NOMO-1 treated with dmso at 0.1 percent for 144 hours (cell line): ENCODE measurements at regions not wholly inside any gene's neighbourhood (a gene's known extent, or its start where the extent isn't known, plus 50 kb on each side); places are given as distances from the start of the nearest gene placed in this dataset.
"Not testable (repeated sequence)": the region's sequence is repeated elsewhere in the genome, so short reads cannot be mapped to it uniquely, and the experiment has no call there.

Experiments used
- DNase-seq: peaks from one replicate; lab custom pipeline; 2025; ENCODE audit not compliant: unreplicated experiment; lab: John Stamatoyannopoulos, UW

- DNase-seq = no peak
These were observed 250.1 kb upstream of the CDH5 start for GRCh38 chr16:66116163-66117002.

GRCh38 chr16:66115373-66115772, 251.1 kb upstream of the CDH5 start:
- DNase-seq = no peak

DNA sequence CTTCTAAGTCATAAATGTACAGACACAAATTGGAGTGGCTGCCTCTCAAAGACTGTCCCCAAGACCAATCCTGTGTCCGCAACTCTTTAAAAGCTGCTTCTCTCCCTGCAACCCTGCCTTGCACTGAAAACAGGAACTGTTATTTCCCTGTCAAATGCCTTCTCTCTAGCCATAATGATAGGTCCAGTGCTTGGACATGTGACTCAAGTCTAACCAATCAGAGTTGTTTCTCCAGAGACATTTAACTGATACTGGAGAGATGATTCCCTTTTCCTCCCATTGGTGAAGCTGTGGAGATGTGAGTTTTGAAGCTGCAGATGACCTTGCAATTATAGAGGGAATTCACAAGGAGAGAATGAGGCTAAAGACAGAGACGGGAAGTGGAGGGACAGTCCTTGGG, 253.3 kb upstream of the CDH5 start:
- no peak for DNase-seq

DNA sequence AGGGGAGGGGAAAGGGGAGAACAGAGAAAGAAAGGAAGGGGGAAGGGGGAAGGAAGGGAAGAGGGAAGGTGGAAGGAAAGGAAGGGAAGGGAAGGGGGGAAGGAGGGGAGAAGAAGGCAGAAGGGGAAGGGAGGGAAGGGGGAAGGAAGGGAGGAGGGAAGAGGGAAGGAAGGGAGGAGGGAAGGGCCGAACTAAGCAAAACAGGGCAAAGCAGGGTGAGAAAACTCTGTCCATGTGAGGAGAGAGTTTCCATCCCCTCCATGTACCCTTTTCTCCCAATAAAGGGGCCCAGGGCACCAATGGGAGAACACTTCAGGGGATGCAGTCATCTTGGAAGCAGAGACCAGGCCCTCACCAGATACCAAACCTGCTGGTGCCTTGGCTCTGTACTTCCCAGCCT, 256.8 kb upstream of the CDH5 start:
- no peak for DNase-seq

GRCh38 chr16:66107661-66108060, 258.8 kb upstream of the CDH5 start:
- no peak for DNase-seq

- no peak for DNase-seq
These were observed 263.3 kb upstream of the CDH5 start for GRCh38 chr16:66103211-66103610.

DNA sequence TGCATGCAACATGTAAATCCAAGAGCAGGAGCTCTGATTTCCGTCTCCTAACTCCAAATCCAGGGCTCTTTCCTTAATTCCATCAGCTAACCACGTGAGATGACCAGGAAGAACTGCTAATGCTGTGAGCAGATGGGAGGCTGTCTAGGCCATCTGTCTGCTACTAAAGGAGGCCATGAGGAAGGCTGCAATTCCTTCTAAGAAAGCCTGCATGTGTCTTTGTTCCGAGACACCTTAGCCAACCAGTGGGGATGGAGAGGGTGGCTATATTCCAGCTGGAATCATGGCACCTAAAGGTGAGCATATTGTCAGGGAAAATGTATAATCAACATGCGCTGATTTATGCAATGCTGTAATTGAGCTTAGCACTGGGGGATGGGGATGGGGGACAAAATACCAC, 267.2 kb upstream of the CDH5 start:
- DNase-seq = no peak

GRCh38 chr16:66097751-66098150, 268.7 kb upstream of the CDH5 start:
- no peak for DNase-seq

GRCh38 chr16:66095676-66096075, 270.8 kb upstream of the CDH5 start:
- no peak for DNase-seq

- no peak for DNase-seq
These were observed 273.3 kb upstream of the CDH5 start for GRCh38 chr16:66093191-66093590.

DNA sequence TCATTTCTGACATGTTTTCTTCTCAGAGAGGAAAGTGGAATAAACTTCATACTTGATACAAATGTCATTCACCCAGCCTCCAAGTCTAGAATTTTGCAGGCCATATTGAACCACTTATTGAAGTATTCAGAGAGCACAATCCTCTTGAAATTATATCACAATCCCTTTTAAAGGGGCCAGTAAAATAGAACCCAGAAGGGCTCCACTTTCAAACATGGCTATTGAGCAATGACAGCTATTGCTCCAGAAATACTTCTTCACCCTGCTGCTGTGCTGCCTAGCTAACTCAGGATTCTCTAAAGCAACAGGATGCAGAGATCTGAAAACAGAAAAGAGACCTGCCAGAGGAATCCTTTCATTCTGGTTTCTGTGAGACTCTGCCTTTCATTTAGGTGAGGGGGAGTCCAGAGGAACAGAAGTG, 275.0 kb upstream of the CDH5 start:
- DNase-seq = no peak

GRCh38 chr16:66088681-66089080, 277.8 kb upstream of the CDH5 start:
- DNase-seq = no peak

DNA sequence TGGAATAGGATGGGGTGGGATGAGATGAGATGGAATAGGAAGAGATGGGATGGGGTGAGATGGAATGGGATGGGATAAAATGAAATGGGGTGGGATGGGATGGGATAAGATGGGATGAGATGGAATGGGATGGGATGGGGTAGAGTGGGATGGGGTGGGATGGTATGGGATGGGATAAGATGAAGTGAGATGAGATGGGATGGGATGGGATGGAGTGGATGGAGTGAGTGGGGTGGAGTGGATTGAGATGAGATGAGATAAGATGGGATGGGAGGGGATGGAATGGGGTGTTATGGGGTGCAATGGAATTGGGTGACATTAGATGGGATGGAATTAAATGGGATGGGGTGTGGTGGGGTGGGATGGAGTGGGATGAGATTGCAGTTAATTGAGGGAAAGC, 279.2 kb upstream of the CDH5 start:
- no peak for DNase-seq

DNA sequence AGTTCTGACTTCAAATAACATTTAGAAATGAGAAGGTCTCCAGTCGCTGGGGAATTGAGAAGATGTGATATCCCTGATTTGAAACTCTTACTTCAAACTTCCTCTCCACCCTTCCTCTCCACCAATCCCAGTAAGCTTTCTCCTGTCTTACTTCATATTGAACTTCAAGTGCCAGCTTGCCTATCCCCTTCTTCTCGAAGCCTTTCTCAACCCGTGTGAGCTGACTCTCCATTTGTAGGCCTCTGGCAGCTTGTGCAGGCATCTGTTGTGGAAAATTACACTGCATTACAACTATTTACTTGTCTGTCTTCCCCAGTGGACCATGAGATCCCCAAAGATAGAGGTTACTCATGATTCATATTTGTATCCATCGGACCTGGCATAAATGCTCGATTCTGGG, 280.8 kb upstream of the CDH5 start:
- DNase-seq = no peak

- DNase-seq = not testable (repeated sequence)
These were observed 281.8 kb upstream of the CDH5 start for GRCh38 chr16:66084731-66085130.

- DNase-seq = no peak
These were observed 282.2 kb upstream of the CDH5 start for GRCh38 chr16:66084306-66084705.

- DNase-seq = no peak
These were observed 283.3 kb upstream of the CDH5 start for GRCh38 chr16:66083171-66083570.

GRCh38 chr16:66082424-66082823, 284.1 kb upstream of the CDH5 start:
- DNase-seq = no peak

GRCh38 chr16:66081775-66082366, 284.6 kb upstream of the CDH5 start:
- DNase-seq = no peak

DNA sequence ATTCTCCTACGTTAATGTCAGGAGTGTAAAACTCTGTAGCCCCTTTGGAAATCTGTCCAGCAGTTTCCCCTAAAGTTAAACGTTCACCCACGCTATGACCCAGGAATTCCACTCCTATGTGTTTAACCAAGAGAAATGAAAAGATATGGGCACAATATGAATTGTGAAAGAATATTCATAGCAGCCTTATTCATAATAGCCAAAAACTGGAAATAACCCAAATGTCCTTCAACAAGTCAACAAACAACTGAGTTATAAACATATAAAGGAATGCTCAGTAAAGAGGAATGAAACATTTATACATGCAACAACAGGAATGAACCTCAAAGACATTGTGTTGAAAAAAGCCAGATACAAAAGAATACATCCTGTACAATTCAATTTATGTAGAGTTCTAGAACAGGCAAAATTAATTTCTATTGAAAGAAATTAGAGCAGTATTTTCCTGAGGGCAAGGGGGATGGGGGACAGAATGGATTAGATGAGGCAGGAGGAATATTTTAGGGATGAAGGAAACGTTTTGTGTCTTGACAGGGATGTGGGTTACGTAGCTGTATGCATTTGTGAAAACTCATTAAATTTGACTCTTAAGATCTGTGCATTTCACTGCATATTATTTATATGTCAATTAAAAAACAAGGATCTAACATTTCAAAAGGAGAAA, 286.7 kb upstream of the CDH5 start:
- no peak for DNase-seq

DNA sequence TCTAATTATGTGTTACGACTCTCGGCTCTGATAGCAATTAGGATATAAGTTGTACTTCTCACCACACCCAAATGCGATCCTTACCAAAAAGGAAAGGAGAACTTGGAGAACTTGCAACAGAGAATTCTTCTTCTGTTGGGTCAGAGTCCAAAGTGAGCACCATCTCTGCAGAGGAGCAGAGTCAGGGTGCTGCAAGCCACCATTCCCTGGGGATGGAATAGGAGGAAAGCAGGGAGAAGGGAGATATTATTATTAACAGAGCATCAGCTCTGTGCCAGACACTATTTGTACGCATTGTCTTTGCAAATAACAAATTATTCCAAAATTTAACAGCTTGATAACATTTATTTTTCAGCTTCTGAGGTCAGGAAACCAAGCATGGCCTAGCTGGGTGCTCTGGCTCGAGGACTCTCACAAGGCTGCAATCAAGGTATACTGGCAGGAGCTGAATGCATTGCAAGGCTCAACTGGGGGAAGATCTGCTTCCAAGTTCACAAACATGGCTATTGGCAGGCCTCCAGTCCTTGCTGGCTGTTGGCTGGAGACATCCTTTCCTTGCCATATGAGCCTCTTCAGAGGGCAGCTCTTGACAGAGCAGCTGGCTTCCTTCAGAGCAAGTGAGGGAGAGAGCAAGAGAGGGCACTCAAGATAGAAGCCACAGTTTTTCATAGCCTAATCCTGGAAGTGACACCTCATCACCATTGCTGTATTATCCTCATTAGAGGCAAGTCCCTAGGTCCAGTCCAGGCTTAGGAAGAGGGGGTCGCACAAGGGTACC, 296.2 kb upstream of the CDH5 start:
- no peak for DNase-seq
